OCI-LY3 (cell line): ENCODE measurements at regions not wholly inside any gene's neighbourhood (a gene's known extent, or its start where the extent isn't known, plus 50 kb on each side); places are given as distances from the start of the nearest gene placed in this dataset.
"Not testable (repeated sequence)": the region's sequence is repeated elsewhere in the genome, so short reads cannot be mapped to it uniquely, and the experiment has no call there.

Experiments used
- H2AFZ ChIP-seq: fragments of 200-600, 300-600 bp; shearing (Covaris generic); 2 replicates; pipeline ENCODE4 v1.6.0; 2014; ENCODE audit warnings: antibody characterized with exemption, low read depth, low read length
- H3K27ac ChIP-seq: fragments of 200-600, 300-600 bp; sonication (generic); 2 replicates; pipeline ENCODE4 v1.5.1; 2014; ENCODE audit warnings: mild to moderate bottlenecking, low read length, moderate library complexity, mixed read lengths
- H3K27me3 ChIP-seq: fragments of 200-600, 300-600 bp; sonication (generic); 2 replicates; pipeline ENCODE4 v1.6.1; 2014; ENCODE audit warnings: low read depth, low read length, mixed read lengths
- H3K36me3 ChIP-seq: fragments of 200-600, 300-600 bp; sonication (generic); replicated peaks from 2 replicates; pipeline ENCODE3; 2014; ENCODE audit warnings: low read depth, low read length, mixed read lengths
- H3K4me1 ChIP-seq: fragments of 300-600, 200-600 bp; sonication (generic); 2 replicates; pipeline ENCODE4 v1.6.1; 2014; ENCODE audit warnings: low read length, mixed read lengths
- H3K4me2 ChIP-seq: fragments of 200-600, 300-600 bp; sonication (generic); 2 replicates; pipeline ENCODE4 v1.6.1; 2014; ENCODE audit warnings: low read length, mixed read lengths
- H3K4me3 ChIP-seq: fragments of 300-600, 200-600 bp; sonication (generic); 2 replicates; pipeline ENCODE4 v1.5.1; 2014; ENCODE audit warnings: antibody characterized with exemption, mild to moderate bottlenecking, low read length, moderate library complexity
- H3K79me2 ChIP-seq: fragments of 300-600, 200-600 bp; shearing (Covaris generic); 2 replicates; pipeline ENCODE4 v1.6.1; 2014; ENCODE audit warnings: mild to moderate bottlenecking, low read length, mixed read lengths
- H3K9ac ChIP-seq: fragments of 300-600, 200-600 bp; shearing (Covaris generic); 2 replicates; pipeline ENCODE4 v1.6.0; 2014; ENCODE audit warnings: mild to moderate bottlenecking, low read length, moderate library complexity
- H3K9me3 ChIP-seq: fragments of 200-600, 300-600 bp; shearing (Covaris generic); 2 replicates; pipeline ENCODE4 v1.6.1; 2014; ENCODE audit warnings: low read length, mixed read lengths; ENCODE audit not compliant: insufficient read depth
- H4K20me1 ChIP-seq: fragments of 200-600, 300-600 bp; sonication (generic); 2 replicates; pipeline ENCODE4 v1.6.1; 2016; ENCODE audit warnings: low read length, mixed read lengths; ENCODE audit not compliant: insufficient read depth
- EZH2phosphoT487 ChIP-seq: fragments of 200-600 bp; shearing (Covaris generic); IDR thresholded peaks from 2 replicates; pipeline ENCODE4 v1.6.1; 2018; ENCODE audit warnings: antibody characterized with exemption, mixed run types, low read depth
- TF ChIP-seq, protein P1 (sequence below): fragments of 200-600, 300-600 bp; sonication (generic); IDR thresholded peaks from 2 replicates; pipeline ENCODE4 v1.5.1; 2014; ENCODE audit warnings: antibody characterized with exemption, low read length, low read depth

DNA sequence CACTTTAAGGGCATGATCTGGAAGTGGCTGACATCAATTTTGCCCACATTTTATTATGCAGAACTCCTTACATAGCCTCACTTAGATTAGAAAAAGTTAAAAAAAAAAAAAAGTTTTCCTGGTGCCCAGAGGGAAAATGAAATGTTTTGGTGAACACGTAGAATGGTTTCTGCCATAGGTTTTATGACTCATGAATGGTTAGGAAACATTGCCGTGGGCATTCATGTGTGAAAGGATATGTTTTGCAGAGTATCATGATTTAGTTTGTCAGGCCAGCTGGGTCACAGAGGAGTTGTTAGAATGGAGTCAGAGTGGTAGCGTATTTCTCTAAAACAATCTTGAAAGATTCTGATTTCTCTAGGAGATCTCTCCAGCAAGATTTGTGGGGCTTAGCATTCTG lies 133.8 kb downstream of the MRPL57 start:
- H3K36me3 ChIP-seq = no peaks in the 10 kb centered on the region
- H3K27ac ChIP-seq = no peak overlapping the region
- no peak overlapping the region for H3K4me3 ChIP-seq
- no peaks in the 10 kb centered on the region for H3K9me3 ChIP-seq
- no peaks in the 10 kb centered on the region for H4K20me1 ChIP-seq
- TF ChIP-seq, protein P1, sequence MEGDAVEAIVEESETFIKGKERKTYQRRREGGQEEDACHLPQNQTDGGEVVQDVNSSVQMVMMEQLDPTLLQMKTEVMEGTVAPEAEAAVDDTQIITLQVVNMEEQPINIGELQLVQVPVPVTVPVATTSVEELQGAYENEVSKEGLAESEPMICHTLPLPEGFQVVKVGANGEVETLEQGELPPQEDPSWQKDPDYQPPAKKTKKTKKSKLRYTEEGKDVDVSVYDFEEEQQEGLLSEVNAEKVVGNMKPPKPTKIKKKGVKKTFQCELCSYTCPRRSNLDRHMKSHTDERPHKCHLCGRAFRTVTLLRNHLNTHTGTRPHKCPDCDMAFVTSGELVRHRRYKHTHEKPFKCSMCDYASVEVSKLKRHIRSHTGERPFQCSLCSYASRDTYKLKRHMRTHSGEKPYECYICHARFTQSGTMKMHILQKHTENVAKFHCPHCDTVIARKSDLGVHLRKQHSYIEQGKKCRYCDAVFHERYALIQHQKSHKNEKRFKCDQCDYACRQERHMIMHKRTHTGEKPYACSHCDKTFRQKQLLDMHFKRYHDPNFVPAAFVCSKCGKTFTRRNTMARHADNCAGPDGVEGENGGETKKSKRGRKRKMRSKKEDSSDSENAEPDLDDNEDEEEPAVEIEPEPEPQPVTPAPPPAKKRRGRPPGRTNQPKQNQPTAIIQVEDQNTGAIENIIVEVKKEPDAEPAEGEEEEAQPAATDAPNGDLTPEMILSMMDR = no peak
- no peak for TF ChIP-seq EZH2phosphoT487
- H3K79me2 ChIP-seq = no peaks in the 10 kb centered on the region
- no peak overlapping the region for H3K9ac ChIP-seq
- no peak overlapping the region for H2AFZ ChIP-seq
- no peaks in the 10 kb centered on the region for H3K27me3 ChIP-seq
- no peaks in the 10 kb centered on the region for H3K4me1 ChIP-seq
- H3K4me2 ChIP-seq = no peak overlapping the region

- not testable (repeated sequence) for H3K27me3 ChIP-seq, H3K4me3 ChIP-seq, H3K36me3 ChIP-seq, H3K9ac ChIP-seq, H3K79me2 ChIP-seq, H3K4me2 ChIP-seq, H2AFZ ChIP-seq, H3K9me3 ChIP-seq, H3K4me1 ChIP-seq, H4K20me1 ChIP-seq, H3K27ac ChIP-seq
Observed at GRCh38 chr13:21314976-21315375, 138.5 kb downstream of the MRPL57 start.

DNA sequence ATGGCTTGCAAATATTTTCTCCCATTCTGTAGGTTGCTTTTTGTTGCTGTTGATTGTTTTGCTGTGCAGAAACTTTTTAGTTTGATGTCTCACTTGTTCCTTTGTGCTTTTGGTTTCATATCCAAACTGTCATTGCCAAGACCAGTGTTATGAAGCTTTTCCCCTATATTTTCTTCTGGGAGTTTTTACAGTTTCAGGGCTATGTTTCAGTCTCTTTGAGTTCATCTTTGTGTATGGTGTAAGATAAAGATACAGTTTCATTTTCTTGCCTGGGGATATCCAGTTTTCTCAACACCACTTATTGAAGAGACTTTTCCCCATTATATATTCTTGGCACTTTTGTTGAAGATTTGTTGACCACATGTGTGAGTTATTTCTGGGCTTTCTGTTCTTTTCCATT lies 139.9 kb downstream of the MRPL57 start:
- Histone ChIP-seq H4K20me1 (no peaks in the 10 kb centered on the region), H3K4me1 (no peaks in the 10 kb centered on the region), H3K4me3 (no peak overlapping the region), H3K27me3 (no peaks in the 10 kb centered on the region), H3K79me2 (no peaks in the 10 kb centered on the region), H3K4me2 (no peak overlapping the region), H3K36me3 (no peaks in the 10 kb centered on the region), H3K9me3 (no peaks in the 10 kb centered on the region), H3K9ac (no peak overlapping the region), H3K27ac (no peak overlapping the region), H2AFZ (no peak overlapping the region)
- TF ChIP-seq, protein P1 = no peak

DNA sequence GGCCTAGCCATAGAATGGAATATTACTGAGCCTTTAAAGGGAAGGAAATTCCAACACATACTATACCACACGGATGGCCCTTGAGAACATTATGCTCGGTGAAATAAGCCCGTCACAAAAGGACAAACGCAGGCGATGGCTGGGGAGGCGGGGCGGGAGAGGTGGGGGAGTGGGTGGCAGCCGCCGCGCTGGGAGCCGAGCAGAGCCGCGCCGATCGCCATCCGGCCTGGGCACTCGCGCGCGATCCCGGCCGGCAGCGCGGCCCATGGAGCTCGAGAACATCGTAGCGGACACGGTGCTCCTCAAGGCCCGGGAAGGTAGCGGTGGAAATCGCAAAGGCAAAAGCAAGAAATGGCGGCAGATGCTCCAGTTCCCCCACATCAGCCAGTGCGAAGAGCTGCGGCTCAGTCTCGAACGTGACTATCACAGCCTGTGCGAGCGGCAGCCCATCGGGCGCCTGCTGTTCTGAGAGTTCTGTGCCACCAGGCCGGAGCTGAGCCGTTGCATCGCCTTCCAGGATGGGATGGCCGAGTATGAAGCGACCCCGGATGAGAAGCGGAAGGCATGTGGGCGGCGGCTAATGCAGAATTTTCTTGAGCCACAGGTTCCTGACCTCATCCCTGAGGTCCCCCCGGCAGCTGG lies 140.1 kb downstream of the ZDHHC20 start:
- H3K9me3 ChIP-seq = no peaks in the 10 kb centered on the region
- no peak overlapping the region for H2AFZ ChIP-seq
- no peaks in the 10 kb centered on the region for H3K79me2 ChIP-seq
- no peaks in the 10 kb centered on the region for H3K27me3 ChIP-seq
- H3K4me2 ChIP-seq = no peak overlapping the region
- H3K4me3 ChIP-seq = peak overlapping the region; percentile 14; the same call in 1 of the 2 replicates
- H3K27ac ChIP-seq = no peak overlapping the region
- H3K36me3 ChIP-seq = no peaks in the 10 kb centered on the region
- no peak overlapping the region for H3K9ac ChIP-seq
- TF ChIP-seq, protein P1 = no peak
- no peak for TF ChIP-seq EZH2phosphoT487
- no peaks in the 10 kb centered on the region for H4K20me1 ChIP-seq
- H3K4me1 ChIP-seq = peaks cover 5% of the 10 kb centered on the region
